ENCODE measurements at regions not wholly inside any gene's neighbourhood (a gene's known extent, or its start where the extent isn't known, plus 50 kb on each side); places are given as distances from the start of the nearest gene placed in this dataset.

GRCh38 chr9:119788921-119789320 is 419.7 kb upstream of the BRINP1 start:
- no peak for TF ChIP-seq CTCF (IDR thresholded peaks at IDR 0.05)
- no peak for TF ChIP-seq POLR2AphosphoS5 (IDR thresholded peaks at IDR 0.05; ENCODE audit: low read depth, low read length)
- TF ChIP-seq TCF7L2 (IDR thresholded peaks at IDR 0.05; ENCODE audit: low read depth, low read length): no peak
- no peak for TF ChIP-seq SIN3A (IDR thresholded peaks at IDR 0.05; ENCODE audit: borderline replicate concordance, insufficient read depth, low read depth, low read length)
- TF ChIP-seq REST (IDR thresholded peaks at IDR 0.05; ENCODE audit: insufficient read depth in 1 of 2, low read depth in 2 of 2, low read length in 1 of 2): no peak
